GM23248 (cell line): ENCODE measurements at regions not wholly inside any gene's neighbourhood (a gene's known extent, or its start where the extent isn't known, plus 50 kb on each side); places are given as distances from the start of the nearest gene placed in this dataset.

ENCODE experiments used
- DNase-seq: peaks from one replicate; pipeline ENCODE4 v3.0.0-alpha.2; 2015
- H2AFZ ChIP-seq: fragments of 200-600 bp; sonication (generic); 2 replicates; pipeline ENCODE4 v1.6.1; 2016; ENCODE audit warnings: antibody characterized with exemption
- H3F3A ChIP-seq: fragments of 200-600 bp; sonication (generic); 2 replicates; pipeline ENCODE4 v1.6.1; 2016; ENCODE audit warnings: mild to moderate bottlenecking, antibody characterized with exemption, mixed run types; ENCODE audit not compliant: insufficient read depth
- H3K27ac ChIP-seq: fragments of 200-600 bp; sonication (generic); 2 replicates; pipeline ENCODE4 v1.5.1; 2016; ENCODE audit warnings: mild to moderate bottlenecking
- H3K27me3 ChIP-seq: fragments of 200-600 bp; sonication (generic); replicated peaks from 2 replicates; pipeline ENCODE4 v1.6.1; 2016; ENCODE audit warnings: mild to moderate bottlenecking; ENCODE audit not compliant: insufficient read depth
- H3K36me3 ChIP-seq: fragments of 200-600 bp; sonication (generic); 2 replicates; pipeline ENCODE4 v1.6.1; 2016; ENCODE audit warnings: low read depth, mild to moderate bottlenecking
- H3K4me1 ChIP-seq: fragments of 200-600 bp; sonication (generic); 2 replicates; pipeline ENCODE4 v1.6.1; 2016; ENCODE audit warnings: mild to moderate bottlenecking; ENCODE audit not compliant: insufficient read depth
- H3K4me2 ChIP-seq: fragments of 200-600 bp; sonication (generic); one replicate; pipeline ENCODE4 v1.6.1; 2016; ENCODE audit warnings: mild to moderate bottlenecking; ENCODE audit not compliant: unreplicated experiment
- H3K4me3 ChIP-seq: fragments of 200-600 bp; sonication (generic); 2 replicates; pipeline ENCODE4 v1.5.1; 2016; ENCODE audit warnings: mild to moderate bottlenecking
- H3K79me2 ChIP-seq: fragments of 200-600 bp; sonication (generic); 2 replicates; pipeline ENCODE4 v1.6.1; 2016; ENCODE audit warnings: mild to moderate bottlenecking; ENCODE audit not compliant: insufficient read depth
- H3K9ac ChIP-seq: fragments of 200-600 bp; sonication (generic); 2 replicates; pipeline ENCODE4 v1.6.1; 2016; ENCODE audit warnings: mild to moderate bottlenecking
- H3K9me2 ChIP-seq: fragments of 200-600 bp; sonication (generic); 2 replicates; pipeline ENCODE4 v1.6.1; 2016; ENCODE audit warnings: mixed run types, mild to moderate bottlenecking, moderate library complexity; ENCODE audit not compliant: insufficient read depth
- H3K9me3 ChIP-seq: fragments of 200-600 bp; sonication (generic); one replicate; pipeline ENCODE4 v1.6.1; 2017; ENCODE audit warnings: low read depth
- H4K20me1 ChIP-seq: fragments of 200-600 bp; sonication (generic); 2 replicates; pipeline ENCODE4 v1.6.0; 2016; ENCODE audit not compliant: insufficient read depth
- EZH2 ChIP-seq: fragments of 200-600 bp; sonication (generic); IDR thresholded peaks from 2 replicates; pipeline ENCODE4 v1.6.1; 2018; ENCODE audit warnings: antibody characterized with exemption, mild to moderate bottlenecking; ENCODE audit not compliant: insufficient read depth, poor library complexity, severe bottlenecking
- EZH2phosphoT487 ChIP-seq: fragments of 200-600 bp; sonication (generic); IDR thresholded peaks from 2 replicates; pipeline ENCODE4 v1.6.1; 2018; ENCODE audit warnings: antibody characterized with exemption, moderate library complexity, mild to moderate bottlenecking, low read depth; ENCODE audit not compliant: insufficient read depth
- WGBS, 2 experiments: methylation state at CpG; one replicate each; pipeline ENCODE4 v1.1.6; 2015 to 2017; ENCODE audit warnings: low lambda C conversion rate in 2 of 2, low coverage in 1 of 2; ENCODE audit errors: missing lambda C conversion rate in 2 of 2; 5-methylcytosine and 5-hydroxymethylcytosine counted together
- in situ Hi-C: fragments of 300-500 bp; cut with MboI; formaldehyde crosslinking; loops from 2 replicates; pipeline ENCODE4 v1.15.0; 2020

- Histone ChIP-seq H3K4me1 (0 out of 2 replicates have a peak, but pooled peaks cover 6% of the 10 kb centered on the region), H2AFZ (peak overlapping the region; percentile 19; the same call in 1 of the 2 replicates), H4K20me1 (no peaks in the 10 kb centered on the region), H3K4me2 (no peak overlapping the region), H3K9me2 (no peaks in the 10 kb centered on the region), H3K4me3 (no peak overlapping the region), H3K9ac (no peak overlapping the region), H3K79me2 (no peaks in the 10 kb centered on the region), H3K36me3 (no peaks in the 10 kb centered on the region), H3K27me3 (no peaks in the 10 kb centered on the region), H3F3A (no peaks in the 10 kb centered on the region), H3K9me3 (no peaks in the 10 kb centered on the region), H3K27ac (no peak overlapping the region)
- 44 to 50% methylated on average over 4 of the region's 4 CpGs for WGBS, 2 experiments
- in situ Hi-C loops, result no loop called here
- TF ChIP-seq EZH2phosphoT487, result no peak
- TF ChIP-seq EZH2, result no peak
- DNase-seq, result peak; percentile 4
Observed at GRCh38 chr13:44747179-44747578, 171.0 kb upstream of the TSC22D1 start.

DNA sequence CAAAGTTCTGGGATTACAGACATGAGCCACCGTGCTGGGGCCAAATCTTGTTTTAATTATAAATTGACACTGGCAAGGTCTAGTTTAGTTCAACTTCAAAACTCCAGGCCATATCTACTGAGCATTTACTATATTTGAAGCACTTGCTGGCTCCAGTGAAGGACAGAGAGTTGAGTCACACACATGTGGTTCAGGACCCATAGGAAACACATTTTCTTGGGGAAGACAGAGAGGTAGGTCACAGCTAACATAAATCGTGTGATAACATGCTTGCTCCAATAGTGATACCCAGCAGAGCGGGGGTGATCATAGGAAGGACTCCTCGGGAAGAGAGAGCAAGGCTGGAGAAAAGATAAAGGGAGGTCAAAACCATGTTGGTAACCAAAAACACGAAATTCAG is 170.6 kb upstream of the TSC22D1 start:
- Histone ChIP-seq H2AFZ (no peak overlapping the region), H3K4me3 (no peak overlapping the region), H3K9me2 (no peaks in the 10 kb centered on the region), H4K20me1 (no peaks in the 10 kb centered on the region), H3F3A (no peaks in the 10 kb centered on the region), H3K36me3 (no peaks in the 10 kb centered on the region), H3K4me1 (0 out of 2 replicates have a peak, but pooled peaks cover 6% of the 10 kb centered on the region), H3K27me3 (no peaks in the 10 kb centered on the region), H3K9ac (no peak overlapping the region), H3K9me3 (no peaks in the 10 kb centered on the region), H3K4me2 (no peak overlapping the region), H3K27ac (no peak overlapping the region), H3K79me2 (no peaks in the 10 kb centered on the region)
- in situ Hi-C loops, result no loop called here
- TF ChIP-seq EZH2phosphoT487, result no peak
- TF ChIP-seq EZH2, result no peak
- WGBS, 2 experiments, result 52 to 53% methylated on average over 5 of the region's 5 CpGs
- peak; percentile 36 for DNase-seq

DNA sequence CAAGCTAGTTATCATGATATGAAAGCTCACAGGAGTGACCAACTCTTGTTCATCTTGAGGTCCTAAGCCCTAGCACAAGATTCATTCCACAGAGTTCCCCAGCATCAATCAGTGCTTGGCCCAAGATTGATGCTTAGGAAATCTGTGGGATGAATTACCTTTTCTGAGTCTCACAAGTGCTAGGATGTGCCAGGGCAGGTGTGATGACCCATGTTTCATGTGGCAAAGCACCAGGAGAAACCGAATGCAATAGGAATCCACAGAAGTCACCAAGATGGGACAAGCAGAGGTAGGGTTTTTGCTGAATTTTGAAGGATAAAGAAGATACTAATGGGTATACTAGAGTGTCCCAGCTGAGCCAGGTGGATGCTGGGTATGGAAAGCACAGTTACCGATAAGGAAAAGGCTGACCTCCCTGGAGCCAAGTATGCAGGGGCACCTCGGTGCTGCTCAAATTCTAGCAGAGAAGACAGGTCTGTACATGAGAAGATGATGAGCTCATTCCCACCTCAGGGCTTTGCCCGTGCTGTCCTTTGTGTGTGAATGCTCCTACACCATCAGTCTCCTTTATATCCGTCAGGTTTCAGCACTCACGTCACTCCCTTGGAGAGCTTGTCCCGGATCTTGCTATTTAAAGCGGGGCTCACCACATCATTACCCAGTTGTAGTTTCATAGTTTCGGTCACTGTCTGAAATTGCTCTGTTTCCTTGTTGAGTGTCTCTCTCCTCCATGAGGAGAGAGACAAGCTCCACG is 168.9 kb upstream of the TSC22D1 start:
- in situ Hi-C loops, result no loop called here
- no peaks in the 10 kb centered on the region for H3K27me3 ChIP-seq
- no peak overlapping the region for H3K4me3 ChIP-seq
- no peaks in the 10 kb centered on the region for H3K79me2 ChIP-seq
- no peaks in the 10 kb centered on the region for H3K9me3 ChIP-seq
- no peak overlapping the region for H3K4me2 ChIP-seq
- 84 to 85% methylated on average over 10 of the region's 10 CpGs for WGBS, 2 experiments
- no peak overlapping the region for H2AFZ ChIP-seq
- H4K20me1 ChIP-seq, result no peaks in the 10 kb centered on the region
- DNase-seq, result no peak
- H3K4me1 ChIP-seq, result 0 out of 2 replicates have a peak, but pooled peaks cover 7% of the 10 kb centered on the region
- no peaks in the 10 kb centered on the region for H3K36me3 ChIP-seq
- H3K9me2 ChIP-seq, result no peaks in the 10 kb centered on the region
- H3K9ac ChIP-seq, result no peak overlapping the region
- TF ChIP-seq EZH2 (no peak), EZH2phosphoT487 (no peak)
- no peaks in the 10 kb centered on the region for H3F3A ChIP-seq
- H3K27ac ChIP-seq, result no peak overlapping the region

GRCh38 chr13:44739539-44739938 is 163.4 kb upstream of the TSC22D1 start:
- in situ Hi-C loops, result no loop called here
- DNase-seq, result peak; percentile 65

More at GRCh38 chr13:44739539-44739938, 163.4 kb upstream of the TSC22D1 start:
- Histone ChIP-seq H3K36me3 (no peaks in the 10 kb centered on the region), H2AFZ (peak overlapping the region; percentile 68), H3K27ac (no peak overlapping the region), H3K4me2 (peak overlapping the region; percentile 77), H3K9me2 (no peaks in the 10 kb centered on the region), H3K79me2 (no peaks in the 10 kb centered on the region), H3K4me3 (peak overlapping the region; percentile 28; the same call in 1 of the 2 replicates), H3K4me1 (peaks cover 18% of the 10 kb centered on the region), H3K27me3 (no peaks in the 10 kb centered on the region), H3K9me3 (no peaks in the 10 kb centered on the region), H3K9ac (no peak overlapping the region), H4K20me1 (no peaks in the 10 kb centered on the region), H3F3A (peaks cover 3% of the 10 kb centered on the region; the same call in 1 of the 2 replicates)
- TF ChIP-seq EZH2phosphoT487 (no peak), EZH2 (no peak)
- 10 to 18% methylated on average over 7 of the region's 7 CpGs for WGBS, 2 experiments
